GM23248 (cell line): ENCODE measurements at regions not wholly inside any gene's neighbourhood (a gene's known extent, or its start where the extent isn't known, plus 50 kb on each side); places are given as distances from the start of the nearest gene placed in this dataset.

Experiments used
- EZH2 ChIP-seq: fragments of 200-600 bp; sonication (generic); IDR thresholded peaks from 2 replicates; pipeline ENCODE4 v1.6.1; 2018; ENCODE audit warnings: antibody characterized with exemption, mild to moderate bottlenecking; ENCODE audit not compliant: insufficient read depth, poor library complexity, severe bottlenecking
- EZH2phosphoT487 ChIP-seq: fragments of 200-600 bp; sonication (generic); IDR thresholded peaks from 2 replicates; pipeline ENCODE4 v1.6.1; 2018; ENCODE audit warnings: antibody characterized with exemption, moderate library complexity, mild to moderate bottlenecking, low read depth; ENCODE audit not compliant: insufficient read depth

GRCh38 chrX:19195243-19195610 is 73.0 kb upstream of the ADGRG2 start:
- no peak for TF ChIP-seq EZH2
- no peak for TF ChIP-seq EZH2phosphoT487
